DND-41 (cell line): ENCODE measurements at regions not wholly inside any gene's neighbourhood (a gene's known extent, or its start where the extent isn't known, plus 50 kb on each side); places are given as distances from the start of the nearest gene placed in this dataset.

Experiments used
- CTCF ChIP-seq: IDR thresholded peaks from 2 replicates; pipeline ENCODE4 v1.5.1; 2012; ENCODE audit warnings: borderline replicate concordance, low read length, moderate library complexity, mild to moderate bottlenecking; ENCODE audit not compliant: poor library complexity, severe bottlenecking; ENCODE audit errors: extremely low read depth
- EZH2 ChIP-seq: IDR thresholded peaks from 3 replicates; pipeline ENCODE4 v1.6.1; 2012; ENCODE audit warnings: borderline replicate concordance, low read depth, mild to moderate bottlenecking, moderate library complexity, low read length, inconsistent platforms; ENCODE audit not compliant: severe bottlenecking

- TF ChIP-seq CTCF (no peak), EZH2 (no peak)
Measured at GRCh38 chr4:61086357-61086756, 113.8 kb upstream of the ADGRL3 start.
